ENCODE measurements at regions not wholly inside any gene's neighbourhood (a gene's known extent, or its start where the extent isn't known, plus 50 kb on each side); places are given as distances from the start of the nearest gene placed in this dataset.

DNA sequence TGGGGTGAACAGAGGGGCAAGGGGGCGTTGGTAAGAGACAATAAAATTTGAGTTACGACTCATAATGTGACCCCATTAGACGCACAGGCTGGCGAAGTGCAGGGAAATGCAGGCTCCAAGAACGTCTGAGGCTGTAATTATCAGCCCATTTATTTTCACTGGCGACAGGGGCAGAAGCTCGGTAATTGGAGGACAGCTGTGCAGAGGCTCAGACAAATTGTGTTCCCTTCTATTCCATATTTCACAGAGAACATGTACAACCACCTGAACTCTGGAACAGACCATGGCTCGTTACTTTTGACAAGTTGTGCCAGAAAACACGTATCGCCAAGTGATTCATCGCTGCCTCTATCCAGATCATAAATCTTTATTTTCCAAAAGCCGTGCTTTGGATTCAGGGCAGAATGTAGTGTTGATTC, 137.3 kb upstream of the FRMD4A start:
- TF ChIP-seq, protein P1, sequence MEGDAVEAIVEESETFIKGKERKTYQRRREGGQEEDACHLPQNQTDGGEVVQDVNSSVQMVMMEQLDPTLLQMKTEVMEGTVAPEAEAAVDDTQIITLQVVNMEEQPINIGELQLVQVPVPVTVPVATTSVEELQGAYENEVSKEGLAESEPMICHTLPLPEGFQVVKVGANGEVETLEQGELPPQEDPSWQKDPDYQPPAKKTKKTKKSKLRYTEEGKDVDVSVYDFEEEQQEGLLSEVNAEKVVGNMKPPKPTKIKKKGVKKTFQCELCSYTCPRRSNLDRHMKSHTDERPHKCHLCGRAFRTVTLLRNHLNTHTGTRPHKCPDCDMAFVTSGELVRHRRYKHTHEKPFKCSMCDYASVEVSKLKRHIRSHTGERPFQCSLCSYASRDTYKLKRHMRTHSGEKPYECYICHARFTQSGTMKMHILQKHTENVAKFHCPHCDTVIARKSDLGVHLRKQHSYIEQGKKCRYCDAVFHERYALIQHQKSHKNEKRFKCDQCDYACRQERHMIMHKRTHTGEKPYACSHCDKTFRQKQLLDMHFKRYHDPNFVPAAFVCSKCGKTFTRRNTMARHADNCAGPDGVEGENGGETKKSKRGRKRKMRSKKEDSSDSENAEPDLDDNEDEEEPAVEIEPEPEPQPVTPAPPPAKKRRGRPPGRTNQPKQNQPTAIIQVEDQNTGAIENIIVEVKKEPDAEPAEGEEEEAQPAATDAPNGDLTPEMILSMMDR (IDR thresholded peaks at IDR 0.05; ENCODE audit: borderline replicate concordance, control extremely low read depth, extremely low read depth, insufficient read depth, missing control alignments), result no peak
- in situ Hi-C loops (cut with MboI; ENCODE audit: low sequenced_read_pairs, unreplicated experiment), result no loop called here
- DNase-seq (ENCODE audit: low spot score), result no peak

GRCh38 chr10:14466257-14466656, 135.5 kb upstream of the FRMD4A start:
- in situ Hi-C loops (cut with MboI; ENCODE audit: low sequenced_read_pairs, unreplicated experiment), result no loop called here
- TF ChIP-seq, protein P1 (IDR thresholded peaks at IDR 0.05; ENCODE audit: borderline replicate concordance, control extremely low read depth, extremely low read depth, insufficient read depth, missing control alignments), result no peak
- no peak for DNase-seq (ENCODE audit: low spot score)

DNA sequence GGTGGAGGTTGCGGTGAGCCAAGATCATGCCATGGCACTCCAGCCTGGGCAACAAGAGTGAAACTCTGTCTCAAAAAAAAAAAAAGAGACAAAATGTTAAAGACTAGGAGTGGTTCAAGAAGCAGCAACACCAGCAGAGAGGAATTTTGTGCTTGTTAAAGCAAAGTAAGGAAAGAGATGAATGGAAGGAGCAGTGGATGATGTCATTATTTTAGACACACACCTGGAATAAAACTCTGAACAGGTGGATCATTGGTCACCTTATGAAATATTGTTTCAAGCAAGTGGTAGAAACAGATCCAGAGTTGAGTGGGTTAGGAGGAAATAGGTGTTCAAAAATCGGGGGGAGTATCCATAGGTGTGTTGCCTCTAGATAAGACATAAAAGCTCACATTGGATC, 129.7 kb upstream of the FRMD4A start:
- in situ Hi-C loops (cut with MboI; ENCODE audit: low sequenced_read_pairs, unreplicated experiment), result no loop called here
- DNase-seq (ENCODE audit: low spot score), result no peak
- TF ChIP-seq, protein P1 (IDR thresholded peaks at IDR 0.05; ENCODE audit: borderline replicate concordance, control extremely low read depth, extremely low read depth, insufficient read depth, missing control alignments), result no peak

- TF ChIP-seq, protein P1 (IDR thresholded peaks at IDR 0.05; ENCODE audit: borderline replicate concordance, control extremely low read depth, extremely low read depth, insufficient read depth, missing control alignments), result no peak
These were observed 128.9 kb upstream of the FRMD4A start for GRCh38 chr10:14459665-14460064.

GRCh38 chr10:14456870-14457266, 126.1 kb upstream of the FRMD4A start:
- in situ Hi-C loops (cut with MboI; ENCODE audit: low sequenced_read_pairs, unreplicated experiment), result no loop called here

More at GRCh38 chr10:14459665-14460064, 128.9 kb upstream of the FRMD4A start:
- DNase-seq (ENCODE audit: low spot score), result no peak
- in situ Hi-C loops (cut with MboI; ENCODE audit: low sequenced_read_pairs, unreplicated experiment), result no loop called here

DNA sequence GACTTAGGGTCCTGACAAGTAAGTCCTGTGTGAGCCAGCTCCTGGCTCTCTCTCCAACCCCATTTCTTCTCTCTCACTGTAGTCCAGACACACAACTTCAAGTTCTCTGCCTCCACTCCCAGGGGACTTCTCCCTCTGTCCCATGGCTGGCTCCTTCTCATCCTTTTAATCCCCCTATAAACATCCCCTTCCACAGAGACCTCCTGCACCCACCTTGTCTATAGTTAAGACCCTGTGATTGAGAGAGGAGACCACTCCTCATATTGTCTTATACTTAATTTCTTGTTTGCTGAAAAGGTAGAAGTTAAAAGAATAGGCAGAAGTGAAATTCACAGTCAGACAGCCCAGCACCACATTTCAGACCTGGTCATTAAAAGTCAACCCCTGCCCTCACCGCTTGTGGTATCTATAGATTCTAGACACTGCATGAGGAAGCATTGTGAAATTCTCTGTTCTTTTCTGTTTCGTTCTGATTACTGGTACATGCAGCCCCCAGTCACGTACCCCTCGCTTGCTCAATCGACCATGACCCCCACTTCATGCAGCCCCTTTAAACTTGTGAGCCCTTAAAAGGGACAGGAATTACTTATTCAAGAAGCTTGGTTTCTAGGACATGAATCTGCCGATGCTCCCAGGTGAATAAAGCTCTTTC, 125.6 kb upstream of the FRMD4A start:
- in situ Hi-C loops (cut with MboI; ENCODE audit: low sequenced_read_pairs, unreplicated experiment), result no loop called here
- no peak for DNase-seq (ENCODE audit: low spot score)
- TF ChIP-seq, protein P1 (IDR thresholded peaks at IDR 0.05; ENCODE audit: borderline replicate concordance, control extremely low read depth, extremely low read depth, insufficient read depth, missing control alignments), result no peak

More at GRCh38 chr10:14456870-14457266, 126.1 kb upstream of the FRMD4A start:
- TF ChIP-seq, protein P1 (IDR thresholded peaks at IDR 0.05; ENCODE audit: borderline replicate concordance, control extremely low read depth, extremely low read depth, insufficient read depth, missing control alignments), result no peak
- DNase-seq (ENCODE audit: low spot score), result no peak

All from GM13976 (cell line).